ENCODE measurements at regions not wholly inside any gene's neighbourhood (a gene's known extent, or its start where the extent isn't known, plus 50 kb on each side); places are given as distances from the start of the nearest gene placed in this dataset.

DNA sequence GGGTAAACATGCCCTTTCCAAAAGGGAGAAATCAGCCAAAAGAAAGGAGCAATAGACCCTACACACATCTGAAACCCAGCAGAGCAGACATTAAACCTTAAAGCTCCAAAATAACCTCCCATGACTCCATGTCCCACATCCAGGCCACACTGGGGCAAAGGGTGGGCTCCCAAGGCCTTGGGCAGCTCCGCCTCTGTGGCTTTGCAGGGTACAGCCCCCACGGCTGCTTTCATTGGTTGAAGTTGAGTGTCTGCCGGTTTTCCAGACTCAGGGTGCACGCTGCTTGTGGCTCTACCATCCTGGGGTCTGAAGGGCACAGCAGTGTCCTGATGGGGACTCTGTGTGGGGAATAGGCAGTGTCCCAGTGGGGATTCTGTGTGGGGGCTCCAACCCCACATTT, 146.5 kb downstream of the ZDHHC21 start:
- H3K9me3 ChIP-seq (ENCODE audit: control insufficient read depth in 1 of 2, insufficient read depth in 1 of 2, low read depth in 1 of 2, low read length in 2 of 2): no peaks in the 10 kb centered on the region
- no peaks in the 10 kb centered on the region for H3K4me1 ChIP-seq (ENCODE audit: control insufficient read depth in 1 of 2, insufficient read depth in 2 of 2, low read length in 2 of 2)
- H3K27ac ChIP-seq (ENCODE audit: low read depth, low read length): no peak overlapping the region
- no TSS peak for BruUV-seq (replicated peaks)
- H3K9ac ChIP-seq (ENCODE audit: low read length): no peak overlapping the region
- H3K36me3 ChIP-seq (ENCODE audit: control insufficient read depth in 1 of 2, insufficient read depth in 2 of 2, low read length in 2 of 2): no peaks in the 10 kb centered on the region
- TF ChIP-seq FOSL1 (IDR thresholded peaks at IDR 0.05; ENCODE audit: low read depth): no peak
- no peak for TF ChIP-seq CEBPB (IDR thresholded peaks at IDR 0.05; ENCODE audit: low read depth)
- TF ChIP-seq, protein P1, sequence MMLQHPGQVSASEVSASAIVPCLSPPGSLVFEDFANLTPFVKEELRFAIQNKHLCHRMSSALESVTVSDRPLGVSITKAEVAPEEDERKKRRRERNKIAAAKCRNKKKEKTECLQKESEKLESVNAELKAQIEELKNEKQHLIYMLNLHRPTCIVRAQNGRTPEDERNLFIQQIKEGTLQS (IDR thresholded peaks at IDR 0.05): no peak
- TF ChIP-seq, protein P2, sequence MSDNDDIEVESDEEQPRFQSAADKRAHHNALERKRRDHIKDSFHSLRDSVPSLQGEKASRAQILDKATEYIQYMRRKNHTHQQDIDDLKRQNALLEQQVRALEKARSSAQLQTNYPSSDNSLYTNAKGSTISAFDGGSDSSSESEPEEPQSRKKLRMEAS (IDR thresholded peaks at IDR 0.05): no peak
- TF ChIP-seq SRF (IDR thresholded peaks at IDR 0.05; ENCODE audit: low read depth): no peak
- H3K79me2 ChIP-seq (ENCODE audit: insufficient read depth, low read length): no peaks in the 10 kb centered on the region
- H3K27me3 ChIP-seq (ENCODE audit: insufficient read depth, low read length): peaks cover 12% of the 10 kb centered on the region; the same call in 1 of the 2 replicates
- H4K20me1 ChIP-seq (ENCODE audit: insufficient read depth): no peaks in the 10 kb centered on the region
- H3K4me3 ChIP-seq (replicated peaks in 1 of 2; ENCODE audit: low read depth in 1 of 2, low read length in 2 of 2): no peak overlapping the region
- DNase-seq (ENCODE audit: low read depth, low spot score): no peak
- ChIA-PET RAD21 (ENCODE audit: low non-redundant PET in 1 of 2, low total read pairs in 2 of 2, uncharacterized antibody in 2 of 2, unreplicated experiment in 2 of 2) (no interaction called here), POLR2A (no interaction called here), CTCF (no interaction called here)
- no peak overlapping the region for H3K4me2 ChIP-seq (ENCODE audit: low read length)
- no peak for ATAC-seq
- no peak overlapping the region for H2AFZ ChIP-seq (ENCODE audit: low read depth, low read length, poor library complexity, severe bottlenecking)
- no peaks in the 10 kb centered on the region for H3K9me2 ChIP-seq (ENCODE audit: insufficient read depth)
- intact Hi-C loops (cut with micrococcal nuclease): no loop called here

DNA sequence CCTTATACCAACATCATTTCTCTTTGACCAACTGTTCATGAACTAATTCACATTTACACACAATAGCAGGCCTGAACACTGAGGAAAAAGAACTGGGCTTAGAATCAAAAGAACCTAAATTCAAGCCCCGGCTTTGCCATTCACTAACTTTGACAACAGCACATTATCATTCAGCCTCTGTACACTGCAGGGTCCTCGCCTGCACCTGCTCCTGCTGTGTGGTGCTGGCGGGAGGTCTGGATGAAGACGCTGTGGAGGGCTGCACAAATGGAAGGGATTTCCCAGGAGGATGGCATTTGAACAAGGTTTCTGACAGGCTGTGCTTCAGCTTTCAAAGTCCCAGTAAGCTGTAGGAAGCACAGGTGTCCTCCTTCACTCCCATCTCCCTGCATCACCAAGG, 151.2 kb downstream of the ZDHHC21 start:
- Histone ChIP-seq H3K36me3 (ENCODE audit: control insufficient read depth in 1 of 2, insufficient read depth in 2 of 2, low read length in 2 of 2) (no peaks in the 10 kb centered on the region), H3K9ac (ENCODE audit: low read length) (no peak overlapping the region), H3K27ac (ENCODE audit: low read depth, low read length) (no peak overlapping the region), H3K4me1 (ENCODE audit: control insufficient read depth in 1 of 2, insufficient read depth in 2 of 2, low read length in 2 of 2) (no peaks in the 10 kb centered on the region), H3K27me3 (ENCODE audit: insufficient read depth, low read length) (peaks cover 16% of the 10 kb centered on the region; the same call in 1 of the 2 replicates), H3K4me2 (ENCODE audit: low read length) (no peak overlapping the region), H3K4me3 (replicated peaks in 1 of 2; ENCODE audit: low read depth in 1 of 2, low read length in 2 of 2) (no peak overlapping the region), H3K9me3 (ENCODE audit: control insufficient read depth in 1 of 2, insufficient read depth in 1 of 2, low read depth in 1 of 2, low read length in 2 of 2) (no peaks in the 10 kb centered on the region), H2AFZ (ENCODE audit: low read depth, low read length, poor library complexity, severe bottlenecking) (no peak overlapping the region), H3K79me2 (ENCODE audit: insufficient read depth, low read length) (no peaks in the 10 kb centered on the region), H4K20me1 (ENCODE audit: insufficient read depth) (no peaks in the 10 kb centered on the region), H3K9me2 (ENCODE audit: insufficient read depth) (no peaks in the 10 kb centered on the region)
- TF ChIP-seq, protein P1 (IDR thresholded peaks at IDR 0.05): no peak
- TF ChIP-seq, protein P3, sequence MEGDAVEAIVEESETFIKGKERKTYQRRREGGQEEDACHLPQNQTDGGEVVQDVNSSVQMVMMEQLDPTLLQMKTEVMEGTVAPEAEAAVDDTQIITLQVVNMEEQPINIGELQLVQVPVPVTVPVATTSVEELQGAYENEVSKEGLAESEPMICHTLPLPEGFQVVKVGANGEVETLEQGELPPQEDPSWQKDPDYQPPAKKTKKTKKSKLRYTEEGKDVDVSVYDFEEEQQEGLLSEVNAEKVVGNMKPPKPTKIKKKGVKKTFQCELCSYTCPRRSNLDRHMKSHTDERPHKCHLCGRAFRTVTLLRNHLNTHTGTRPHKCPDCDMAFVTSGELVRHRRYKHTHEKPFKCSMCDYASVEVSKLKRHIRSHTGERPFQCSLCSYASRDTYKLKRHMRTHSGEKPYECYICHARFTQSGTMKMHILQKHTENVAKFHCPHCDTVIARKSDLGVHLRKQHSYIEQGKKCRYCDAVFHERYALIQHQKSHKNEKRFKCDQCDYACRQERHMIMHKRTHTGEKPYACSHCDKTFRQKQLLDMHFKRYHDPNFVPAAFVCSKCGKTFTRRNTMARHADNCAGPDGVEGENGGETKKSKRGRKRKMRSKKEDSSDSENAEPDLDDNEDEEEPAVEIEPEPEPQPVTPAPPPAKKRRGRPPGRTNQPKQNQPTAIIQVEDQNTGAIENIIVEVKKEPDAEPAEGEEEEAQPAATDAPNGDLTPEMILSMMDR (IDR thresholded peaks at IDR 0.05 in 2 of 3, conservative IDR thresholded peaks at IDR 0.05 in 1 of 3; ENCODE audit: borderline replicate concordance in 1 of 3, insufficient read depth in 1 of 3, low read depth in 2 of 3, low read length in 2 of 3): no peak
- TF ChIP-seq, protein P4, sequence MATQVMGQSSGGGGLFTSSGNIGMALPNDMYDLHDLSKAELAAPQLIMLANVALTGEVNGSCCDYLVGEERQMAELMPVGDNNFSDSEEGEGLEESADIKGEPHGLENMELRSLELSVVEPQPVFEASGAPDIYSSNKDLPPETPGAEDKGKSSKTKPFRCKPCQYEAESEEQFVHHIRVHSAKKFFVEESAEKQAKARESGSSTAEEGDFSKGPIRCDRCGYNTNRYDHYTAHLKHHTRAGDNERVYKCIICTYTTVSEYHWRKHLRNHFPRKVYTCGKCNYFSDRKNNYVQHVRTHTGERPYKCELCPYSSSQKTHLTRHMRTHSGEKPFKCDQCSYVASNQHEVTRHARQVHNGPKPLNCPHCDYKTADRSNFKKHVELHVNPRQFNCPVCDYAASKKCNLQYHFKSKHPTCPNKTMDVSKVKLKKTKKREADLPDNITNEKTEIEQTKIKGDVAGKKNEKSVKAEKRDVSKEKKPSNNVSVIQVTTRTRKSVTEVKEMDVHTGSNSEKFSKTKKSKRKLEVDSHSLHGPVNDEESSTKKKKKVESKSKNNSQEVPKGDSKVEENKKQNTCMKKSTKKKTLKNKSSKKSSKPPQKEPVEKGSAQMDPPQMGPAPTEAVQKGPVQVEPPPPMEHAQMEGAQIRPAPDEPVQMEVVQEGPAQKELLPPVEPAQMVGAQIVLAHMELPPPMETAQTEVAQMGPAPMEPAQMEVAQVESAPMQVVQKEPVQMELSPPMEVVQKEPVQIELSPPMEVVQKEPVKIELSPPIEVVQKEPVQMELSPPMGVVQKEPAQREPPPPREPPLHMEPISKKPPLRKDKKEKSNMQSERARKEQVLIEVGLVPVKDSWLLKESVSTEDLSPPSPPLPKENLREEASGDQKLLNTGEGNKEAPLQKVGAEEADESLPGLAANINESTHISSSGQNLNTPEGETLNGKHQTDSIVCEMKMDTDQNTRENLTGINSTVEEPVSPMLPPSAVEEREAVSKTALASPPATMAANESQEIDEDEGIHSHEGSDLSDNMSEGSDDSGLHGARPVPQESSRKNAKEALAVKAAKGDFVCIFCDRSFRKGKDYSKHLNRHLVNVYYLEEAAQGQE (IDR thresholded peaks at IDR 0.05; ENCODE audit: low read depth): no peak
- no peak for TF ChIP-seq SRF (IDR thresholded peaks at IDR 0.05; ENCODE audit: low read depth)
- TF ChIP-seq ZNF274 (IDR thresholded peaks at IDR 0.05; ENCODE audit: low read depth, low read length): no peak
- no peak for TF ChIP-seq POLR2A (IDR thresholded peaks at IDR 0.05; ENCODE audit: borderline replicate concordance, extremely low read depth, insufficient read depth, insufficient read length)
- RAD21 ChIA-PET (ENCODE audit: low non-redundant PET in 1 of 2, low total read pairs in 2 of 2, uncharacterized antibody in 2 of 2, unreplicated experiment in 2 of 2): no interaction called here
- no TSS peak for BruUV-seq (replicated peaks)
- CTCF ChIA-PET: no interaction called here
- POLR2A ChIA-PET: no interaction called here
- no peak for DNase-seq (ENCODE audit: low read depth, low spot score)
- intact Hi-C loops (cut with micrococcal nuclease): no loop called here
- no peak for ATAC-seq

Measured in HCT116 (cell line).